Lung (tissue), 11 donors: ENCODE measurements at regions not wholly inside any gene's neighbourhood (a gene's known extent, or its start where the extent isn't known, plus 50 kb on each side); places are given as distances from the start of the nearest gene placed in this dataset.
A peak's percentile ranks its signal among the peaks of the same experiment; 100 is the strongest.

Experiments
- ATAC-seq: fragments of 200-7000 bp; cut with Tn5 transposase; one replicate; pipeline ENCODE4 v1.9.1; 2020; ENCODE audit warnings: moderate number of reproducible peaks; ENCODE audit not compliant: insufficient read depth, low FRiP score
- DNase-seq, 3 donors: peaks; one replicate each; pipeline ENCODE4 v3.0.0-alpha.2; 2013 to 2017
- H3K27ac ChIP-seq, 2 donors: one replicate each; pipeline ENCODE4 v1.5.1; 2013; ENCODE audit warnings: mild to moderate bottlenecking in 2 of 2, moderate library complexity in 2 of 2, control low read depth in 1 of 2, inconsistent platforms in 1 of 2, low read depth in 1 of 2, low read length in 1 of 2
- H3K27me3 ChIP-seq, 3 donors: one replicate each; pipeline ENCODE4 v1.5.1; 2013; ENCODE audit warnings: low read length in 2 of 3; ENCODE audit not compliant: control insufficient read depth in 3 of 3, insufficient read depth in 3 of 3
- H3K36me3 ChIP-seq, 4 donors: one replicate each; pipeline ENCODE4 v1.5.1; 2013; ENCODE audit warnings: low read length in 4 of 4, mild to moderate bottlenecking in 1 of 4, moderate library complexity in 1 of 4; ENCODE audit not compliant: control insufficient read depth in 4 of 4, insufficient read depth in 4 of 4
- H3K4me1 ChIP-seq, 5 donors: one replicate each; pipeline ENCODE4 v1.5.1; 2013; ENCODE audit warnings: low read length in 5 of 5, mild to moderate bottlenecking in 2 of 5, moderate library complexity in 1 of 5; ENCODE audit not compliant: control insufficient read depth in 5 of 5, insufficient read depth in 5 of 5
- H3K4me3 ChIP-seq: one replicate; pipeline ENCODE4 v1.5.1; 2013; ENCODE audit warnings: mild to moderate bottlenecking, control low read depth, moderate library complexity
- H3K9ac ChIP-seq, 2 donors: one replicate each; pipeline ENCODE4 v1.5.1; 2013; ENCODE audit warnings: low read length in 2 of 2, control low read depth in 1 of 2; ENCODE audit not compliant: insufficient read depth in 1 of 2
- H3K9me3 ChIP-seq, 4 donors: one replicate each; pipeline ENCODE4 v1.5.1; 2013; ENCODE audit warnings: low read length in 3 of 4, mild to moderate bottlenecking in 1 of 4, moderate library complexity in 1 of 4; ENCODE audit not compliant: control insufficient read depth in 4 of 4, insufficient read depth in 3 of 4
- WGBS, 2 donors: extraction: QIAGEN DNeasy Blood & Tissue Kit; methylation state at CpG; one replicate each; pipeline ENCODE4 v1.1.7; 2013; 5-methylcytosine and 5-hydroxymethylcytosine counted together
- TF ChIP-seq, protein P1 (sequence below): IDR thresholded peaks from 2 replicates; pipeline ENCODE4 v1.5.1; 2012; ENCODE audit warnings: mild to moderate bottlenecking; ENCODE audit errors: control extremely low read depth, extremely low read depth
- donor health status: control.
- donor health status: control.
- donor health status: Bipolar disorder and iron deficiency.
- donor health status: healthy.
- donor health status: DM: yes; HTN: yes; CAD: no.

DNA sequence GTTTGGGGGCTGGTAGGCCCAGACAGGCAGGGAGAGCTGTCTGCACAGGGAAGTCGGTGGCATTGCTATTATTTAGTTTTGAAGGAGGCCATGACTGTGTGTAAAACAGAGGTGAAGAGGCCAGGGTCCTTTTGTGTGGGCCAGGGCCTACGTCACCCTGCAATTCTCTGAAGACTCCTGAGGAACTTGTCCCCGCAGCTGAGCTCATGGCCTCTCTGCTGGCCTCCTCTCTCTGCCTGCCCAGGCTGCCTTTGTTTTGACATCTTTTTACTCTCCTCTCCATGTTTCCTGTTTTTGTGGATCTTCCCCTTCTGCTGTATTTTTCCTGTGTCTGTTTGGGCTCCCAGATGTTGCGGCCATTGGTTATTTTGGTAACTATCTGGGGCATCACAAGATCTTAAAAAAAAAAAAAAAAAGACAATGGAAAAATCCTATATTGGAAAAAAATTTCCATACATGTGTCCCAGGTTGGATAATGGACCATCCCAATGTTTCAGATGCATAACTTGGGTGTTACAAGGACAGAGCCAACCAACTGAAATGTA lies 280.7 kb downstream of the RPS6KC1 start:
- no peaks in the 10 kb centered on the region for H3K27me3 ChIP-seq
- DNase-seq (peak in 1 of 3 donors; percentile 4), ATAC-seq (no peak)
- H3K9me3 ChIP-seq: no peaks in the 10 kb centered on the region
- peaks cover 0 to under 1% (median 0%) of the 10 kb centered on the region in 5 donors for H3K4me1 ChIP-seq
- no peak overlapping the region for H3K4me3 ChIP-seq
- TF ChIP-seq, protein P1, sequence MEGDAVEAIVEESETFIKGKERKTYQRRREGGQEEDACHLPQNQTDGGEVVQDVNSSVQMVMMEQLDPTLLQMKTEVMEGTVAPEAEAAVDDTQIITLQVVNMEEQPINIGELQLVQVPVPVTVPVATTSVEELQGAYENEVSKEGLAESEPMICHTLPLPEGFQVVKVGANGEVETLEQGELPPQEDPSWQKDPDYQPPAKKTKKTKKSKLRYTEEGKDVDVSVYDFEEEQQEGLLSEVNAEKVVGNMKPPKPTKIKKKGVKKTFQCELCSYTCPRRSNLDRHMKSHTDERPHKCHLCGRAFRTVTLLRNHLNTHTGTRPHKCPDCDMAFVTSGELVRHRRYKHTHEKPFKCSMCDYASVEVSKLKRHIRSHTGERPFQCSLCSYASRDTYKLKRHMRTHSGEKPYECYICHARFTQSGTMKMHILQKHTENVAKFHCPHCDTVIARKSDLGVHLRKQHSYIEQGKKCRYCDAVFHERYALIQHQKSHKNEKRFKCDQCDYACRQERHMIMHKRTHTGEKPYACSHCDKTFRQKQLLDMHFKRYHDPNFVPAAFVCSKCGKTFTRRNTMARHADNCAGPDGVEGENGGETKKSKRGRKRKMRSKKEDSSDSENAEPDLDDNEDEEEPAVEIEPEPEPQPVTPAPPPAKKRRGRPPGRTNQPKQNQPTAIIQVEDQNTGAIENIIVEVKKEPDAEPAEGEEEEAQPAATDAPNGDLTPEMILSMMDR: no peak
- WGBS, 2 donors: 65 to 72% methylated on average over 4 of the region's 4 CpGs
- H3K27ac ChIP-seq: no peak overlapping the region
- H3K36me3 ChIP-seq: no peaks in the 10 kb centered on the region
- no peak overlapping the region for H3K9ac ChIP-seq

DNA sequence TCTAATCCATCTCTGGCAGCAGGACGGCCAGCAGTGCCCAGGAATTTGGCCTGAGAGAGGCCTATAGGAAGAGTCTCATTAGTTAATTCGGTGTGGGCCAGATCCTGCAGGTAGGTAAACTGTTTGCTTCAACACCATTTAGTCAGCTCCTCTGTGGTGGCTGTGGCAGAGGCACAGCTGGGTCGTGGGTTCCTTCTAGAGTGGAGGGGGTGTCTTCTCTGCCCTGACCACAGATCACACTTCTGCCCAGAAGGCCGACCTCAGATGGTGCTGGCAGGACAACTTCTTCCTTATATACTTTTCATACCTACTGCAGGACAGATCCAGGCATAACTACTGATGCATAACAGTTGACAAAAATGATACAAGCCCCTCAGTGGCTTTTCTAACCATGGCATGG lies 281.4 kb downstream of the RPS6KC1 start:
- no peaks in the 10 kb centered on the region for H3K27me3 ChIP-seq
- DNase-seq (no peak), ATAC-seq (no peak)
- no peaks in the 10 kb centered on the region for H3K36me3 ChIP-seq
- 56 to 63% methylated on average over 4 of the region's 4 CpGs for WGBS, 2 donors
- TF ChIP-seq, protein P1: no peak
- no peak overlapping the region for H3K9ac ChIP-seq
- no peak overlapping the region for H3K27ac ChIP-seq
- no peak overlapping the region for H3K4me3 ChIP-seq
- H3K4me1 ChIP-seq: no peaks in the 10 kb centered on the region
- no peaks in the 10 kb centered on the region for H3K9me3 ChIP-seq

DNA sequence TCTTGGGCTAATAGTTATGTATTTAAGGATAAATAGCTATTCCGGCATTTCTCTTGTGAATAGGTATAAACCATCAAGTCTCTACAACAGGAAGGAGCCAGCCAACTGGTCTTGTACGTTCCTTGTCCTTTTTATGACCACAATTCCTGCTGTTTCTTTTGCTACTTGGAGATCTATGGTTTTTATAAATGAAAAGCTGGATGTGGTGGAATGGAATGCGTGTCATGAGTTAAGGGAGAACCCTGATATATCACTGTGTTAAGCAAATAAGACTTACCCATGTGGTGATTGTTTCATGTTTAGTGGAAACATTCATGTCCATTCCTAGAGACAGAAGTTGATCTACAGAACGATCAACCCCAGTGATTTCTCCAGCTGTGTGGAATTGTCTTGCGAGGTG lies 282.1 kb downstream of the RPS6KC1 start:
- H3K4me1 ChIP-seq: no peaks in the 10 kb centered on the region
- TF ChIP-seq, protein P1: no peak
- H3K9me3 ChIP-seq: no peaks in the 10 kb centered on the region
- H3K4me3 ChIP-seq: no peak overlapping the region
- 91 to 92% methylated on average over 5 of the region's 5 CpGs for WGBS, 2 donors
- no peak overlapping the region for H3K27ac ChIP-seq
- H3K9ac ChIP-seq: no peak overlapping the region
- ATAC-seq: no peak
- no peak for DNase-seq
- H3K27me3 ChIP-seq: no peaks in the 10 kb centered on the region
- H3K36me3 ChIP-seq: no peaks in the 10 kb centered on the region

DNA sequence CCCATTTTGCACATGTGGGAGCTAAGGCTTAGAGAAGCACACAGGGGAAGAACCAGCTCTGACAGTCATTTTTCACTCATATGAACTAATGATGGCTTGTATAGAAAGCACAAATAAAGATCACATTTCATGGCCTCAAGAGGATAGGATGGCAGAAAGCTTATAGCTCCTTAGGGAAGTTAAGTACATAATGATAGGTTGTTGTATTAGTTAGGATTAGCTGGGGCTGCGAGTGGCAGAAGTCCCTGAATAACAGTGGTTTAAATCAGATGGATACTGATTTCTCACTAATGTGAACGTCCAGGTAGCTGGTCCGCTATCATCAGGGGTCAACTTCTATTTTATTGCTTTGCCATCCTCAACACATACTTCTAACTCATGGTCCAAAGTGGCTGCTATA lies 284.0 kb downstream of the RPS6KC1 start:
- H3K36me3 ChIP-seq: no peaks in the 10 kb centered on the region
- ATAC-seq: no peak
- no peaks in the 10 kb centered on the region for H3K4me1 ChIP-seq
- 93% methylated on average over 3 of the region's 3 CpGs for WGBS, 2 donors
- no peaks in the 10 kb centered on the region for H3K27me3 ChIP-seq
- DNase-seq: no peak
- no peak overlapping the region for H3K27ac ChIP-seq
- H3K9ac ChIP-seq: no peak overlapping the region
- no peak overlapping the region for H3K4me3 ChIP-seq
- TF ChIP-seq, protein P1: no peak
- H3K9me3 ChIP-seq: no peaks in the 10 kb centered on the region
